ENCODE measurements at regions not wholly inside any gene's neighbourhood (a gene's known extent, or its start where the extent isn't known, plus 50 kb on each side); places are given as distances from the start of the nearest gene placed in this dataset.

DNA sequence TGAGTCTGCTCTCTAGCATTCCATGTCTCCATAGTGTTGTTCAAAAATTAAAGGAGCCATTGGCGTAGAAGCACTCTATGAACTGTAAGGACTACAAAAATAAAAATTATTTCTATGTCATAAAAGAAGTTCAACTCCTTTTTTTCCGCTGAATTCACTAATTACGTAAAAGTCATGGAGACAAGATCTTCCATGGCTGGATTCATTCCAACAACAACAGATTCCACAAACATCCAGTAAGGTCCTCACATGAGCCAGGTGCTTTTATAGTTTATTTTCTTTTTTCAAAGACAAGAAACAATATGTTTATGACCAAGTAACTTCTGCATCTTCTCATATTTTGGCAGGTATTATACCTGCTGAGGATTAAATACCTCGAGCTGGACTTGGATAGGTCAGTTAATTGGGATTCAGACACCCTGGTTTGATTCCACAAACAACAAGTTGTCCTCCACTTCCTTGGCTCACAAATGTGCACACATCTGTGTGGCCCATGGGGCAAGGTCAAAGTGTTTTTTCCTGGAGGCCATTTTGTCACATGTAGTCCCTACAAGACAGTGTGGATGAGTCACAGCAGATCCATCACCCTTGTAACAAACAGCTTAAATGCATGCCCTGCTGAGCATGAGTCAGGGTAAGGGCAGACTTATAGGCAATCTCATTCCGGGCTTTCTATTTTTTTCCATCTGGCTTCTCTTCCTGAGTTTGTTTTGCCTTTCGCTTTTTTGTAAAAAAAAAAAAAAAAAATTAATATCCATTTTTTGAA is 475.6 kb downstream of the COG6 start:
- ChIA-PET SMC1A (ENCODE audit: uncharacterized antibody, unreplicated experiment) (interaction anchor here (1.0 kb wide), 1 partner anchor 17 kb away, joined by 3 read pairs; no protein-coding TSS in a partner anchor), RAD21 (ENCODE audit: unreplicated experiment) (no interaction called here), CTCF (no interaction called here), POLR2A (interaction anchor here (0.7 kb wide), 2 partner anchors 15 to 175 kb away, joined by 3 read pairs; no protein-coding TSS in a partner anchor)
- TF ChIP-seq, protein P1, sequence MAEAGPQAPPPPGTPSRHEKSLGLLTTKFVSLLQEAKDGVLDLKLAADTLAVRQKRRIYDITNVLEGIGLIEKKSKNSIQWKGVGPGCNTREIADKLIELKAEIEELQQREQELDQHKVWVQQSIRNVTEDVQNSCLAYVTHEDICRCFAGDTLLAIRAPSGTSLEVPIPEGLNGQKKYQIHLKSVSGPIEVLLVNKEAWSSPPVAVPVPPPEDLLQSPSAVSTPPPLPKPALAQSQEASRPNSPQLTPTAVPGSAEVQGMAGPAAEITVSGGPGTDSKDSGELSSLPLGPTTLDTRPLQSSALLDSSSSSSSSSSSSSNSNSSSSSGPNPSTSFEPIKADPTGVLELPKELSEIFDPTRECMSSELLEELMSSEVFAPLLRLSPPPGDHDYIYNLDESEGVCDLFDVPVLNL (IDR thresholded peaks at IDR 0.05; ENCODE audit: low read depth, low read length), result no peak
- TF ChIP-seq POLR2AphosphoS5 (IDR thresholded peaks at IDR 0.05; ENCODE audit: low read length) (no peak), SUPT20H (IDR thresholded peaks at IDR 0.05; ENCODE audit: borderline replicate concordance, control insufficient read depth, low read depth, low read length) (no peak), CHD1 (IDR thresholded peaks at IDR 0.05; ENCODE audit: low read depth, low read length) (no peak), MAX (IDR thresholded peaks at IDR 0.05; ENCODE audit: low read depth, low read length) (no peak), SREBF2 (IDR thresholded peaks at IDR 0.05; ENCODE audit: low read length) (no peak), REST (IDR thresholded peaks at IDR 0.05; ENCODE audit: low read depth, low read length) (no peak), MXI1 (IDR thresholded peaks at IDR 0.05; ENCODE audit: low read depth, low read length) (no peak), KLF5 (IDR thresholded peaks at IDR 0.05; ENCODE audit: partially characterized antibody) (no peak)
- TF ChIP-seq, protein P2, sequence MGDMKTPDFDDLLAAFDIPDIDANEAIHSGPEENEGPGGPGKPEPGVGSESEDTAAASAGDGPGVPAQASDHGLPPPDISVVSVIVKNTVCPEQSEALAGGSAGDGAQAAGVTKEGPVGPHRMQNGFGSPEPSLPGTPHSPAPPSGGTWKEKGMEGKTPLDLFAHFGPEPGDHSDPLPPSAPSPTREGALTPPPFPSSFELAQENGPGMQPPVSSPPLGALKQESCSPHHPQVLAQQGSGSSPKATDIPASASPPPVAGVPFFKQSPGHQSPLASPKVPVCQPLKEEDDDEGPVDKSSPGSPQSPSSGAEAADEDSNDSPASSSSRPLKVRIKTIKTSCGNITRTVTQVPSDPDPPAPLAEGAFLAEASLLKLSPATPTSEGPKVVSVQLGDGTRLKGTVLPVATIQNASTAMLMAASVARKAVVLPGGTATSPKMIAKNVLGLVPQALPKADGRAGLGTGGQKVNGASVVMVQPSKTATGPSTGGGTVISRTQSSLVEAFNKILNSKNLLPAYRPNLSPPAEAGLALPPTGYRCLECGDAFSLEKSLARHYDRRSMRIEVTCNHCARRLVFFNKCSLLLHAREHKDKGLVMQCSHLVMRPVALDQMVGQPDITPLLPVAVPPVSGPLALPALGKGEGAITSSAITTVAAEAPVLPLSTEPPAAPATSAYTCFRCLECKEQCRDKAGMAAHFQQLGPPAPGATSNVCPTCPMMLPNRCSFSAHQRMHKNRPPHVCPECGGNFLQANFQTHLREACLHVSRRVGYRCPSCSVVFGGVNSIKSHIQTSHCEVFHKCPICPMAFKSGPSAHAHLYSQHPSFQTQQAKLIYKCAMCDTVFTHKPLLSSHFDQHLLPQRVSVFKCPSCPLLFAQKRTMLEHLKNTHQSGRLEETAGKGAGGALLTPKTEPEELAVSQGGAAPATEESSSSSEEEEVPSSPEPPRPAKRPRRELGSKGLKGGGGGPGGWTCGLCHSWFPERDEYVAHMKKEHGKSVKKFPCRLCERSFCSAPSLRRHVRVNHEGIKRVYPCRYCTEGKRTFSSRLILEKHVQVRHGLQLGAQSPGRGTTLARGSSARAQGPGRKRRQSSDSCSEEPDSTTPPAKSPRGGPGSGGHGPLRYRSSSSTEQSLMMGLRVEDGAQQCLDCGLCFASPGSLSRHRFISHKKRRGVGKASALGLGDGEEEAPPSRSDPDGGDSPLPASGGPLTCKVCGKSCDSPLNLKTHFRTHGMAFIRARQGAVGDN (IDR thresholded peaks at IDR 0.05), result no peak
- in situ Hi-C loops (cut with MboI) (no loop called here), intact Hi-C loops (cut with micrococcal nuclease; ENCODE audit: unreplicated experiment) (no loop called here)
- WGBS (ENCODE audit: insufficient coverage, insufficient replicate concordance, low lambda C conversion rate, missing lambda C conversion rate), result 53% methylated on average over 6 of the region's 6 CpGs
- H3K27ac ChIP-seq (ENCODE audit: control insufficient read depth, insufficient read depth), result no peak overlapping the region
- DNase-seq (ENCODE audit: low read depth, low spot score), result no peak
- H3K4me1 ChIP-seq (ENCODE audit: control insufficient read depth, insufficient read depth, low read length), result no peaks in the 10 kb centered on the region
- H2AFZ ChIP-seq (ENCODE audit: control insufficient read depth, low read depth, low read length), result no peak overlapping the region
- H3K4me3 ChIP-seq, result no peak overlapping the region
- no peaks in the 10 kb centered on the region for H3K79me2 ChIP-seq (ENCODE audit: control insufficient read depth, insufficient read depth, low read length)
- H3K36me3 ChIP-seq (ENCODE audit: control insufficient read depth in 2 of 2, insufficient read depth in 2 of 2, low read length in 1 of 2), result no peaks in the 10 kb centered on the region
- no TSS peak for BruUV-seq (replicated peaks)
- H3K4me2 ChIP-seq (ENCODE audit: control insufficient read depth, insufficient read depth), result no peak overlapping the region
- H3K9ac ChIP-seq (ENCODE audit: control insufficient read depth, insufficient read depth, low read length), result no peak overlapping the region
- no peaks in the 10 kb centered on the region; a peak in 1 of 4 replicates for H3K27me3 ChIP-seq (replicated peaks in 1 of 2; ENCODE audit: control insufficient read depth in 2 of 2, insufficient read depth in 2 of 2, low read length in 1 of 2)
- no peak for FAIRE-seq
- ATAC-seq, result no peak
- H3K9me3 ChIP-seq (replicated peaks; ENCODE audit: control insufficient read depth, insufficient read depth, low read length), result no peaks in the 10 kb centered on the region; the same call in 2 of the 3 replicates
- no peaks in the 10 kb centered on the region for H4K20me1 ChIP-seq (ENCODE audit: control insufficient read depth, insufficient read depth)
